Kidney (tissue), 13 donors: ENCODE measurements at regions not wholly inside any gene's neighbourhood (a gene's known extent, or its start where the extent isn't known, plus 50 kb on each side); places are given as distances from the start of the nearest gene placed in this dataset.

ENCODE experiments used
- DNase-seq, 5 donors: peaks; one replicate each; pipeline ENCODE4 v3.0.0-alpha.2; 2013 to 2020
- FAIRE-seq: peaks from 2 replicates; lab custom pipeline; 2012; peaks lifted over from hg19 to GRCh38; lab: Jason Lieb, UNC
- H3K27ac ChIP-seq, 2 donors: one replicate each; pipeline ENCODE4 v1.7.0; 2013; ENCODE audit warnings: low read depth in 2 of 2, low read length in 2 of 2, inconsistent platforms in 1 of 2
- H3K27me3 ChIP-seq: one replicate; pipeline ENCODE4 v1.7.1; 2013; ENCODE audit warnings: low read length, inconsistent platforms; ENCODE audit not compliant: control insufficient read depth, insufficient read depth
- H3K36me3 ChIP-seq, 3 donors: one replicate each; pipeline versions ENCODE4 v1.7.0 to v1.7.1; 2013; ENCODE audit warnings: low read length in 3 of 3, control low read depth in 1 of 3, inconsistent platforms in 1 of 3; ENCODE audit not compliant: insufficient read depth in 3 of 3, control insufficient read depth in 2 of 3
- H3K4me1 ChIP-seq, 3 donors: one replicate each; pipeline versions ENCODE4 v1.7.0 to v1.7.1; 2013; ENCODE audit warnings: low read length in 3 of 3, inconsistent platforms in 1 of 3, low read depth in 1 of 3; ENCODE audit not compliant: control insufficient read depth in 2 of 3, insufficient read depth in 2 of 3
- H3K4me3 ChIP-seq, 3 donors: one replicate each; pipeline versions ENCODE4 v1.7.0 to v1.8.1; 2013; ENCODE audit warnings: low read length in 3 of 3, control low read depth in 1 of 3, inconsistent platforms in 1 of 3
- H3K9ac ChIP-seq, 3 donors: one replicate each; pipeline versions ENCODE4 v1.7.0 to v1.7.1; 2013; ENCODE audit warnings: low read length in 3 of 3, control low read depth in 1 of 3, inconsistent platforms in 1 of 3
- H3K9me3 ChIP-seq, 3 donors: one replicate each; pipeline versions ENCODE4 v1.7.0 to v1.7.1; 2013; ENCODE audit warnings: low read length in 3 of 3, control low read depth in 1 of 3, inconsistent platforms in 1 of 3; ENCODE audit not compliant: control insufficient read depth in 2 of 3, insufficient read depth in 1 of 3
- CTCF ChIP-seq: IDR thresholded peaks from 3 replicates; pipeline ENCODE4 v1.5.1; 2012; ENCODE audit warnings: mild to moderate bottlenecking, moderate library complexity, borderline replicate concordance; ENCODE audit not compliant: insufficient read depth; ENCODE audit errors: extremely low read depth
- intact Hi-C: fragments of 100-400 bp; cut with DNase I; formaldehyde crosslinking; loops from one replicate; pipeline ENCODE4 v1.11.1; 2022
- donor health status: control.
- donor health status: control.
- donor health status: control.
- donor health status: control.
- donor health status: control.
- donor health status: DM: yes; HTN: yes; CAD: no.
- donor health status: Normal renal cell carcinoma (clear cell type).

GRCh38 chr3:64974401-64974800 lies 286.6 kb upstream of the ADAMTS9 start:
- intact Hi-C loops, result no loop called here

GRCh38 chr3:64972793-64973192 lies 285.0 kb upstream of the ADAMTS9 start:
- no peak overlapping the region for H3K27ac ChIP-seq
- DNase-seq (no peak), FAIRE-seq (no peak)
- no peak for TF ChIP-seq CTCF
- H3K4me3 ChIP-seq, result no peak overlapping the region
- peaks cover 0 to 3% (median 0%) of the 10 kb centered on the region in 3 donors for H3K36me3 ChIP-seq
- H3K9me3 ChIP-seq, result peaks cover 0 to 2% (median 0%) of the 10 kb centered on the region in 3 donors
- H3K27me3 ChIP-seq, result no peaks in the 10 kb centered on the region
- intact Hi-C loops, result no loop called here
- H3K4me1 ChIP-seq, result peaks cover 0 to 2% (median 0%) of the 10 kb centered on the region in 3 donors
- no peak overlapping the region for H3K9ac ChIP-seq

More at GRCh38 chr3:64974401-64974800, 286.6 kb upstream of the ADAMTS9 start:
- no peak overlapping the region for H3K9ac ChIP-seq
- peaks cover 0 to 2% (median 0%) of the 10 kb centered on the region in 3 donors for H3K4me1 ChIP-seq
- no peak for TF ChIP-seq CTCF
- H3K27me3 ChIP-seq, result no peaks in the 10 kb centered on the region
- no peak for FAIRE-seq
- no peak overlapping the region for H3K27ac ChIP-seq
- no peak for DNase-seq
- no peaks in the 10 kb centered on the region for H3K9me3 ChIP-seq
- H3K4me3 ChIP-seq, result no peak overlapping the region
- H3K36me3 ChIP-seq, result peaks cover 0 to 3% (median 0%) of the 10 kb centered on the region in 3 donors

- Histone ChIP-seq H3K27ac (no peak overlapping the region), H3K4me1 (peaks cover 0 to 2% (median 0%) of the 10 kb centered on the region in 3 donors), H3K27me3 (no peaks in the 10 kb centered on the region), H3K9ac (no peak overlapping the region), H3K36me3 (peaks cover 0 to 3% (median 0%) of the 10 kb centered on the region in 3 donors), H3K9me3 (peaks cover 0 to 4% (median 0%) of the 10 kb centered on the region in 3 donors), H3K4me3 (no peak overlapping the region)
- no peak for DNase-seq
- TF ChIP-seq CTCF, result no peak
- intact Hi-C loops, result no loop called here
- FAIRE-seq, result no peak
These were observed 283.8 kb upstream of the ADAMTS9 start for GRCh38 chr3:64971602-64972001.

- Histone ChIP-seq H3K4me1 (peaks cover 0 to 2% (median 0%) of the 10 kb centered on the region in 3 donors), H3K36me3 (peaks cover 0 to 3% (median 0%) of the 10 kb centered on the region in 3 donors), H3K9ac (no peak overlapping the region), H3K27me3 (no peaks in the 10 kb centered on the region), H3K4me3 (no peak overlapping the region), H3K27ac (no peak overlapping the region), H3K9me3 (peaks cover 0 to 4% (median 0%) of the 10 kb centered on the region in 3 donors)
- no peak for TF ChIP-seq CTCF
- intact Hi-C loops, result no loop called here
- no peak for DNase-seq
- FAIRE-seq, result no peak
These were observed 282.8 kb upstream of the ADAMTS9 start for GRCh38 chr3:64970634-64971033.
